Brain microvascular endothelial cell (primary cell): ENCODE measurements at regions not wholly inside any gene's neighbourhood (a gene's known extent, or its start where the extent isn't known, plus 50 kb on each side); places are given as distances from the start of the nearest gene placed in this dataset.

Source experiments
- DNase-seq: peaks from one replicate; pipeline ENCODE4 v3.0.0-alpha.2; 2020
- H3K27ac ChIP-seq: fragments of 250-450 bp; sonication (Bioruptor Pico); 2 replicates; pipeline ENCODE4 v1.5.1; 2020; ENCODE audit warnings: mild to moderate bottlenecking, moderate library complexity
- H3K27me3 ChIP-seq: fragments of 250-450 bp; sonication (Bioruptor Pico); replicated peaks from 2 replicates; pipeline ENCODE4 v1.5.1; 2020; ENCODE audit warnings: mild to moderate bottlenecking
- H3K36me3 ChIP-seq: fragments of 250-450 bp; sonication (Bioruptor Pico); replicated peaks from 2 replicates; pipeline ENCODE4 v1.5.1; 2020; ENCODE audit warnings: mild to moderate bottlenecking
- H3K4me3 ChIP-seq: 2 replicates; pipeline ENCODE4 v1.5.1; 2011; ENCODE audit warnings: low read depth, mild to moderate bottlenecking, control low read depth, low read length, moderate library complexity
- in situ Hi-C: cut with HindIII; loops from 2 replicates; pipeline ENCODE4 v1.10.0; 2017; ENCODE audit warnings: low sequenced_read_pairs, low pct_ligation_motif_present
- TF ChIP-seq, protein P1 (sequence below): IDR thresholded peaks from 2 replicates; pipeline ENCODE4 v1.5.1; 2011; ENCODE audit warnings: low read depth, mild to moderate bottlenecking, moderate library complexity, low read length, control low read depth, inconsistent platforms; ENCODE audit errors: missing control alignments

DNA sequence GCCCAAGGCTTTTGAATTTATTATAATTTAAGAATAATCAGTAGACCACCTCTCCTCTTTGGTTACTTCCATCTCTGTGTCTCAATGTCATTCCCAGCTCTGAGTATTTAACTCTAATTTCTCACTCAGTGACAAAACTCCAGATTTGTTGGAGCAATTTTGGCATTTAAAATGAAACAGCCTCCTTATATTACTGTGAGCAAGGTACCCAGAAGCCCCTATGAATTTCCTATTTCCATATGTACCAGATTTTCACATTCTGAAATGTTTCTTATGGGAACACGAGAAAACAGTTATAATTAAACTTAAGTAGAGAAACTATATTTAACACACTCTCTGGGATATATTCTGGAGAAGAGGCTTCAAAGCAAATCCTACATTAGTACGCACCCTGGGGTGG lies 285.4 kb upstream of the CDH8 start:
- in situ Hi-C loops: no loop called here
- H3K27ac ChIP-seq: no peak overlapping the region
- TF ChIP-seq, protein P1, sequence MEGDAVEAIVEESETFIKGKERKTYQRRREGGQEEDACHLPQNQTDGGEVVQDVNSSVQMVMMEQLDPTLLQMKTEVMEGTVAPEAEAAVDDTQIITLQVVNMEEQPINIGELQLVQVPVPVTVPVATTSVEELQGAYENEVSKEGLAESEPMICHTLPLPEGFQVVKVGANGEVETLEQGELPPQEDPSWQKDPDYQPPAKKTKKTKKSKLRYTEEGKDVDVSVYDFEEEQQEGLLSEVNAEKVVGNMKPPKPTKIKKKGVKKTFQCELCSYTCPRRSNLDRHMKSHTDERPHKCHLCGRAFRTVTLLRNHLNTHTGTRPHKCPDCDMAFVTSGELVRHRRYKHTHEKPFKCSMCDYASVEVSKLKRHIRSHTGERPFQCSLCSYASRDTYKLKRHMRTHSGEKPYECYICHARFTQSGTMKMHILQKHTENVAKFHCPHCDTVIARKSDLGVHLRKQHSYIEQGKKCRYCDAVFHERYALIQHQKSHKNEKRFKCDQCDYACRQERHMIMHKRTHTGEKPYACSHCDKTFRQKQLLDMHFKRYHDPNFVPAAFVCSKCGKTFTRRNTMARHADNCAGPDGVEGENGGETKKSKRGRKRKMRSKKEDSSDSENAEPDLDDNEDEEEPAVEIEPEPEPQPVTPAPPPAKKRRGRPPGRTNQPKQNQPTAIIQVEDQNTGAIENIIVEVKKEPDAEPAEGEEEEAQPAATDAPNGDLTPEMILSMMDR: no peak
- H3K36me3 ChIP-seq: no peaks in the 10 kb centered on the region
- DNase-seq: no peak
- no peaks in the 10 kb centered on the region for H3K27me3 ChIP-seq
- no peak overlapping the region for H3K4me3 ChIP-seq

GRCh38 chr16:62298600-62298999 lies 262.4 kb upstream of the CDH8 start:
- no peaks in the 10 kb centered on the region for H3K36me3 ChIP-seq
- H3K4me3 ChIP-seq: no peak overlapping the region
- in situ Hi-C loops: no loop called here
- DNase-seq: no peak
- no peaks in the 10 kb centered on the region for H3K27me3 ChIP-seq
- no peak overlapping the region for H3K27ac ChIP-seq
- TF ChIP-seq, protein P1: no peak

DNA sequence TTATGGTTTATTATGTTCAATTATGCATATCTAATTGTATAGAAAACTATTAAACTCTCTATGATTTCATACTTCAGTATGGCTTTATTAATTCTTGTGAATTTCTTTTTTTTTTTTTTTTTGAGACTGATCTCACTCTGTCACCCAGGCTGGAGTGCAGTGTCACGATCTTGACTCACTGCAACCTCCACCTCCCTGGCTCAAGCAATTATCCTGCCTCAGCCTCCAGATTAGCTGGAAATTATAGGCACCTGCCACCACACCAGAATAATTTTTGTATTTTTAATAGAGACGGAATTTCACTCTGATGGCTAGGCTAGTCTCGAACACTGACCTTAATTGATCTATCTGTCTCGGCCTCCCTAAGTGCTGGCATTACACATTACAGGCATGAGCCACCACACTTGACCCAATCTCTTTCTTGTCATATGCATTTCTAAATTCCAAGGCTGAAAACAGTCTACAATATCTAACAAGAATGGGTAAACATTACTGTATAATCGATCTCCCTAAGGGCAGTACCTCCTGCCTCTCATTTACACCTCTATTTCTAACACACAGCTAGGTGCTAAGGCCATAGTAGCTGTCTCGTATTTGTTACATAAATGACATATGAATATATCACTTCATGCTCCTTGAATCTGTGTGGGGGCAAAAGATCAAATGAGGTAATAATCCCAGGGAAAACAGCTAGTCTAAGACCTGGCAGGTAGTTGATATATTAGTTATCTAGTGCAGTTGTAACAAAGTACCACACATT lies 258.2 kb upstream of the CDH8 start:
- H3K27me3 ChIP-seq: no peaks in the 10 kb centered on the region

DNA sequence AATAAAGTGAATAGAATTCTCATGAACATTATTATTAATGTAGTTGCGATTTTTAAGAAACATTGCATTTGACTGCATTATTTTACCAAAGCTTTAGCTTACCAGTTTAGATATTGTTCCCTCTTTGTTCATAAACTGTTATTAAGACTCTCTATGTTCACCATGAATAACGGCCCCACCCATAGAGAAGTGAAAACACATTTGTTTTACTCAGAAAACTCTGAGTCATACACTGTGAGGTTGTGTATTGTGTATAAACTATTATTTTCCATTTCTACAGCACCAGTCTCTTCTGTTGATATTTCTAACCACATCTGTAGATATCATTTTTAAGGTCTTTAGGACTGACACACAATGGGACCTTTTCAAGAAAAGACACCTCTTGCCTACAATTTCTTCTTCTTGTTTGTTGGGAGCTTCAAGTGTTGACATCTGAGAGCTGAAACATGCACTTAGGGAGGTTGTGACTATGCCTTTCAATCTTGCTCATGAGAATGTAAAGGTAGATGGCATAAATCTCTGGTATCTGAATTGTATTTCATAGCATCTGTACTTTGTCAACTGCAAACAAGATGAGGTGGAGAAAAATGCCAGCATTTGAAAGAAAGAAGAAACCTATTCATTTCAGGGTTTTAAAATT lies 252.9 kb upstream of the CDH8 start:
- in situ Hi-C loops: no loop called here
- Histone ChIP-seq H3K27ac (no peak overlapping the region), H3K27me3 (no peaks in the 10 kb centered on the region), H3K36me3 (no peaks in the 10 kb centered on the region), H3K4me3 (no peak overlapping the region)
- no peak for DNase-seq
- TF ChIP-seq, protein P1: no peak

More for the DNA sequence above, 258.2 kb upstream of the CDH8 start:
- TF ChIP-seq, protein P1: no peak
- Histone ChIP-seq H3K27ac (no peak overlapping the region), H3K36me3 (no peaks in the 10 kb centered on the region), H3K4me3 (no peak overlapping the region)
- DNase-seq: no peak
- in situ Hi-C loops: no loop called here

DNA sequence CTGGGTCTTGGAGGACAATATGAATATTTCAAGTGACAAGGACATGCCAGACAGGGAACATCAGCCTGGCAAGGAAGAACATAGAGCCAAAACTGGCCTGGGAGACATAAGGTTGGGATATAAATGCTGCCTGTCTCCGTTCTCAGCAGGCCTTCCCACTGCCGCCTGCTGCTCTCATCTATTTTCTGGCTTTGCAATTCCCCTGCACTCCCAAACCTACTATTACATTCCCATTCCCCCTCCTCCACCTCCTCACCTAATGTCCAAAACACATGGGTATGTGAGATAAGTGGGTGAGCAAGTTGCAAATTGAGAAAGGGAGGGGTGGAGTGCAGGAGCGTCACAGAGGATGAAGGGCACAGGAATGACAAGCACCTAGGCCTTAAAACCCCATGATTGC lies 244.3 kb upstream of the CDH8 start:
- H3K27me3 ChIP-seq: no peaks in the 10 kb centered on the region
- H3K36me3 ChIP-seq: no peaks in the 10 kb centered on the region
- in situ Hi-C loops: no loop called here
- DNase-seq: no peak
- H3K27ac ChIP-seq: no peak overlapping the region
- TF ChIP-seq, protein P1: no peak
- no peak overlapping the region for H3K4me3 ChIP-seq
